ENCODE measurements at regions not wholly inside any gene's neighbourhood (a gene's known extent, or its start where the extent isn't known, plus 50 kb on each side); places are given as distances from the start of the nearest gene placed in this dataset.

DNA sequence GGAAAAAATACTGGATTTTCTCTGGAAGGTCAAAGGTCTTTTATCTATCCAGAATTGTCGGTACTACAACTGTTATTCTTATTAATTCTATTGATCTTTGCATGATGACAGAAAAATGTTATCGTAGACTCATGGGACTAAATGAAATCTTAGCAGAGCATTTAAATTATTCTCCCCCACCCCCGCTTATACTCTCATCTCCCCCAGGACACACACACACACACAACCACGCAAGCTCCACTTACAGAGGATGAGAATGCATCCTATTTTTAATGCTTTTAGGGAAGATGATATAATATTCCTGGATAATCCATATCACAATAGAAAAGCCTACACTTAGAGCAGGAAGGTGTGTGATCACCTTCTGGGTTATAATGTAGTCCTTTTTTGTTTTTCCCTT, 91.9 kb upstream of the STARD13 start:
- no peak for TF ChIP-seq POLR2AphosphoS5 (IDR thresholded peaks at IDR 0.05)
- TF ChIP-seq, protein P1, sequence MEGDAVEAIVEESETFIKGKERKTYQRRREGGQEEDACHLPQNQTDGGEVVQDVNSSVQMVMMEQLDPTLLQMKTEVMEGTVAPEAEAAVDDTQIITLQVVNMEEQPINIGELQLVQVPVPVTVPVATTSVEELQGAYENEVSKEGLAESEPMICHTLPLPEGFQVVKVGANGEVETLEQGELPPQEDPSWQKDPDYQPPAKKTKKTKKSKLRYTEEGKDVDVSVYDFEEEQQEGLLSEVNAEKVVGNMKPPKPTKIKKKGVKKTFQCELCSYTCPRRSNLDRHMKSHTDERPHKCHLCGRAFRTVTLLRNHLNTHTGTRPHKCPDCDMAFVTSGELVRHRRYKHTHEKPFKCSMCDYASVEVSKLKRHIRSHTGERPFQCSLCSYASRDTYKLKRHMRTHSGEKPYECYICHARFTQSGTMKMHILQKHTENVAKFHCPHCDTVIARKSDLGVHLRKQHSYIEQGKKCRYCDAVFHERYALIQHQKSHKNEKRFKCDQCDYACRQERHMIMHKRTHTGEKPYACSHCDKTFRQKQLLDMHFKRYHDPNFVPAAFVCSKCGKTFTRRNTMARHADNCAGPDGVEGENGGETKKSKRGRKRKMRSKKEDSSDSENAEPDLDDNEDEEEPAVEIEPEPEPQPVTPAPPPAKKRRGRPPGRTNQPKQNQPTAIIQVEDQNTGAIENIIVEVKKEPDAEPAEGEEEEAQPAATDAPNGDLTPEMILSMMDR (IDR thresholded peaks at IDR 0.05) = no peak

All from esophagus muscularis mucosa (tissue), 3 donors.